ENCODE measurements at regions not wholly inside any gene's neighbourhood (a gene's known extent, or its start where the extent isn't known, plus 50 kb on each side); places are given as distances from the start of the nearest gene placed in this dataset.

- H2AFZ ChIP-seq (ENCODE audit: control insufficient read depth, low read length), result no peak overlapping the region
- H3K36me3 ChIP-seq (ENCODE audit: control insufficient read depth in 2 of 2, extremely low read depth in 1 of 2, insufficient read depth in 2 of 2, low read length in 2 of 2), result no peaks in the 10 kb centered on the region
- H3K4me1 ChIP-seq (ENCODE audit: control insufficient read depth, extremely low read depth, insufficient read depth, low read length), result no peaks in the 10 kb centered on the region
- H3K27me3 ChIP-seq (ENCODE audit: control insufficient read depth, extremely low read depth, insufficient read depth, low read length), result peaks cover 18% of the 10 kb centered on the region
- no peak overlapping the region for H3K4me2 ChIP-seq (ENCODE audit: control insufficient read depth, extremely low read depth, insufficient read depth, low read depth, low read length)
- H3K9ac ChIP-seq (ENCODE audit: control insufficient read depth, extremely low read depth, insufficient read depth, low read length), result no peak overlapping the region
- TF ChIP-seq CTCF (optimal IDR thresholded peaks at IDR 0.05 in 1 of 3, IDR thresholded peaks at IDR 0.05 in 1 of 3, conservative IDR thresholded peaks at IDR 0.05 in 1 of 3; ENCODE audit: extremely low read depth in 1 of 3, insufficient read depth in 2 of 3, low read length in 3 of 3), result no peak
- TF ChIP-seq EZH2 (IDR thresholded peaks at IDR 0.05; ENCODE audit: low read length), result no peak
- FAIRE-seq, result no peak
- DNase-seq (ENCODE audit: low read depth, low spot score), result no peak
- H4K20me1 ChIP-seq (ENCODE audit: control insufficient read depth, extremely low read depth, insufficient read depth, low read length), result no peaks in the 10 kb centered on the region
- no peak overlapping the region for H3K4me3 ChIP-seq (ENCODE audit: control insufficient read depth in 2 of 3, extremely low read depth in 1 of 3, insufficient read depth in 2 of 3, low read depth in 1 of 3, low read length in 3 of 3)
- dilution Hi-C loops (cut with MboI; ENCODE audit: extremely low pct_ligation_motif_present, low sequenced_read_pairs), result no loop called here
- no peak overlapping the region for H3K27ac ChIP-seq (ENCODE audit: control insufficient read depth, insufficient read depth, low read length)
- no peaks in the 10 kb centered on the region for H3K79me2 ChIP-seq (ENCODE audit: control insufficient read depth, insufficient read depth, low read length)
- H3K9me3 ChIP-seq (ENCODE audit: control insufficient read depth, low read depth, low read length), result no peaks in the 10 kb centered on the region
- no peaks in the 10 kb centered on the region for H3K9me1 ChIP-seq (ENCODE audit: control insufficient read depth, extremely low read depth, insufficient read depth, low read length)
Observed at GRCh38 chrX:9337046-9337445, 127.8 kb upstream of the TBL1X start.

GRCh38 chrX:9338986-9339385, 125.9 kb upstream of the TBL1X start:
- no peaks in the 10 kb centered on the region for H3K4me1 ChIP-seq (ENCODE audit: control insufficient read depth, extremely low read depth, insufficient read depth, low read length)
- no peak overlapping the region for H3K4me3 ChIP-seq (ENCODE audit: control insufficient read depth in 2 of 3, extremely low read depth in 1 of 3, insufficient read depth in 2 of 3, low read depth in 1 of 3, low read length in 3 of 3)
- H3K27ac ChIP-seq (ENCODE audit: control insufficient read depth, insufficient read depth, low read length), result no peak overlapping the region
- no peak for TF ChIP-seq CTCF (optimal IDR thresholded peaks at IDR 0.05 in 1 of 3, IDR thresholded peaks at IDR 0.05 in 1 of 3, conservative IDR thresholded peaks at IDR 0.05 in 1 of 3; ENCODE audit: extremely low read depth in 1 of 3, insufficient read depth in 2 of 3, low read length in 3 of 3)
- no peak for TF ChIP-seq EZH2 (IDR thresholded peaks at IDR 0.05; ENCODE audit: low read length)
- DNase-seq (ENCODE audit: low read depth, low spot score) (no peak), FAIRE-seq (no peak)
- no peaks in the 10 kb centered on the region for H3K36me3 ChIP-seq (ENCODE audit: control insufficient read depth in 2 of 2, extremely low read depth in 1 of 2, insufficient read depth in 2 of 2, low read length in 2 of 2)
- H4K20me1 ChIP-seq (ENCODE audit: control insufficient read depth, extremely low read depth, insufficient read depth, low read length), result no peaks in the 10 kb centered on the region
- peaks cover 22% of the 10 kb centered on the region for H3K27me3 ChIP-seq (ENCODE audit: control insufficient read depth, extremely low read depth, insufficient read depth, low read length)
- H2AFZ ChIP-seq (ENCODE audit: control insufficient read depth, low read length), result no peak overlapping the region
- no peaks in the 10 kb centered on the region for H3K9me1 ChIP-seq (ENCODE audit: control insufficient read depth, extremely low read depth, insufficient read depth, low read length)
- dilution Hi-C loops (cut with MboI; ENCODE audit: extremely low pct_ligation_motif_present, low sequenced_read_pairs), result no loop called here
- no peak overlapping the region for H3K9ac ChIP-seq (ENCODE audit: control insufficient read depth, extremely low read depth, insufficient read depth, low read length)
- H3K4me2 ChIP-seq (ENCODE audit: control insufficient read depth, extremely low read depth, insufficient read depth, low read depth, low read length), result no peak overlapping the region
- no peaks in the 10 kb centered on the region for H3K79me2 ChIP-seq (ENCODE audit: control insufficient read depth, insufficient read depth, low read length)
- no peaks in the 10 kb centered on the region for H3K9me3 ChIP-seq (ENCODE audit: control insufficient read depth, low read depth, low read length)

All from keratinocyte (primary cell).